ENCODE measurements at regions not wholly inside any gene's neighbourhood (a gene's known extent, or its start where the extent isn't known, plus 50 kb on each side); places are given as distances from the start of the nearest gene placed in this dataset.

DNA sequence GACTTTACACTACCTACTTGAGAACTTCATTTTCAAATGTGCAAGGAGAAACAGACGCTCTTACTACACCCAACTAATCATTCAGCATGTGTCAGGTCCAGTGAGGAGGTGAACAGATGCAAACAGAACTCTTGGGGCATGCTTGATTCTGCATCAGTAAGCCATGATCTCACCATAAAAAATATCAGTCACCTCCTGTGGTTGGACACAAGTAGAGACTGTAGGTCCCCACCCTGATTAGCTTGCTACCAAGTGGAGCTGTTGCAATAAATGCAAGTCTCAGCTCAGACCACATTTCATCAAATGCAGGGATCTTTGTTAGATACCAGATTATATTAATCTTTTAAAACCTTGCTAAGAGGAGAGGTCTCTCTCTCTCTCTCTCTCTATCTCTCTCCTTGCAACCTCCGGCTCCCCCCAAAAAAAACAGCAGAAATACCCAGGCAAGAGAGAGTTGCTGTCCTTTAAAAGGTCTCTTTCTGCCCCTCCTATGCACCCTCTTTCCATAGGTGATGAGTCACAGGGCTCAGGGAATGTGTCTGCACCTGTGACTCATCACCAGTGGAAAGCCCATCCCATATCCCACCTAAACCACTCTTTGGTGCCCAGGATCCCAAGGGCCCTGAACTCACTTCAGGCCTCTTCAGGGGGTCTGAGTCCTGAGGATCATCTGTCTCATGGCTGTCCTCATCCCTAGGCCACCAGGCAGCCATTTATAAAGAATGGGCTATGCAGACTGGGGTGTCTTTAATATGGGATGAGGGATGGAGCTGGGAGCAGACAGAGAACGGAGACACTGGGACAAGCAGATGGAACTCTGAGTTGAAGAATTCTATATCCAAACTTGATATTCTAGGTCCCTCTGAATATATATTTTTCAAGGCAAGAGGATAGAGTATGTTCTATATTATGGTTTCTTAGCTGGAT, 154.5 kb downstream of the QRSL1 start:
- TF ChIP-seq, protein P1, sequence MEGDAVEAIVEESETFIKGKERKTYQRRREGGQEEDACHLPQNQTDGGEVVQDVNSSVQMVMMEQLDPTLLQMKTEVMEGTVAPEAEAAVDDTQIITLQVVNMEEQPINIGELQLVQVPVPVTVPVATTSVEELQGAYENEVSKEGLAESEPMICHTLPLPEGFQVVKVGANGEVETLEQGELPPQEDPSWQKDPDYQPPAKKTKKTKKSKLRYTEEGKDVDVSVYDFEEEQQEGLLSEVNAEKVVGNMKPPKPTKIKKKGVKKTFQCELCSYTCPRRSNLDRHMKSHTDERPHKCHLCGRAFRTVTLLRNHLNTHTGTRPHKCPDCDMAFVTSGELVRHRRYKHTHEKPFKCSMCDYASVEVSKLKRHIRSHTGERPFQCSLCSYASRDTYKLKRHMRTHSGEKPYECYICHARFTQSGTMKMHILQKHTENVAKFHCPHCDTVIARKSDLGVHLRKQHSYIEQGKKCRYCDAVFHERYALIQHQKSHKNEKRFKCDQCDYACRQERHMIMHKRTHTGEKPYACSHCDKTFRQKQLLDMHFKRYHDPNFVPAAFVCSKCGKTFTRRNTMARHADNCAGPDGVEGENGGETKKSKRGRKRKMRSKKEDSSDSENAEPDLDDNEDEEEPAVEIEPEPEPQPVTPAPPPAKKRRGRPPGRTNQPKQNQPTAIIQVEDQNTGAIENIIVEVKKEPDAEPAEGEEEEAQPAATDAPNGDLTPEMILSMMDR (IDR thresholded peaks at IDR 0.05), result no peak
- no peak for TF ChIP-seq POLR2A (IDR thresholded peaks at IDR 0.05)

All from lower leg skin (tissue), 3 donors.